NCI-H2171 (cell line): ENCODE measurements at regions not wholly inside any gene's neighbourhood (a gene's known extent, or its start where the extent isn't known, plus 50 kb on each side); places are given as distances from the start of the nearest gene placed in this dataset.
"Not testable (repeated sequence)": the region's sequence is repeated elsewhere in the genome, so short reads cannot be mapped to it uniquely, and the experiment has no call there.

Experiments used
- DNase-seq: peaks from one replicate; lab custom pipeline; 2025; lab: John Stamatoyannopoulos, UW

DNA sequence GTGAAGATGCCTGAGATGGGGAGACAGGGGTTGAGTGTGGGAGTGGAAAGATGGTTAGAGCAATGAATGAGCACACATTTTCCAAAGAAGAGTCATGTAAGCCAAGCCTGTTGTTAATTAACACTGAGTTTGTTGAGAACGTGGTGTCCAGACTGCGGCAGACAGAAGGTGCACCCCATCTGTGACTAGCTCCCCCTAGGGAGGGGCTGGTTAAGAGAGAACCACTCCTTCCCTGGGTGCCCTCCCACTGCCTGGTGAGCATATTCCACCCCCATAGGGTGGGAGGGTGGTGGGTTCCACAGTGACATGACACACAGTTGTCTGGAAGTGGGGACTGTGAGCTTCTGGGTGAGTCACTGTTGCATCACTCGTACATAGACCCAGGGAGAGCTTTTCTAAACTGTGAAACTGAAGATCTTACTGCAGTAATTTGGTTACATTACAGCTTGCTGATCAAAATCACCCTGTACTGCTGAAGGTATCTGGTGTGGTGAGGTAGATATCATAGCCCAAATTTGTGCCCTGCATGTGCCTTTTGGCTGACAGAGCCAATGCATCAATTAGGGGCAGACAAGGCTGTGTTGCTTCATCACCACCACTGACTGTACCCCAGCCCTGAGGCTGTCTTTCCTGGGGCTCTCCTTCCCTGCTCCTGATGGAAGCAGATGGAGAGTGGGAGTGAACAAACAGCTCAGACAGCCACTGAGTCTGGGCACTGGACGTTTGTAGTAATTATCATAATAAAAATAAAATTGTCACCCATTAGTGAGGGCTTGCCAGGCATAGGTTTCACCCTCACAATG is 150.9 kb downstream of the EMP1 start:
- DNase-seq = no peak

DNA sequence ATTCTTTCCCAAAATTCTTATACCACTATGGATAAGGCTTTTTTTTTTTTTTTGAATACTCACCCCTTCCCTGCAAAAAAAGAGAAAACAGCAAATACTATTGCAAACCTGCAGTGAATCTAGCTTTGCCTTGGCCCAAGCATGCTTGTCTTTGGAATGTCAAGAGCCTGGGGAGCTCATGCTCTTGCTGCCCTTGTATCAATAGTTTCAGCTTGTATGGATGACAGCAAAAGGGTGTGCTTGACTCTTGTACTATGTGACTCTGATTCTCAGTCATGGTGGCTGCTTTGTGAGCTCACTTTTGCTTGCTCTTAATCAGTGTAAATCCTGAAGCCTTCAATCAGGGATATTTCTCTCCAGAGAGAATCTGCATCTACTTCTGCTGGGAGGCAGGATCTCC is 149.2 kb downstream of the EMP1 start:
- DNase-seq = no peak

DNA sequence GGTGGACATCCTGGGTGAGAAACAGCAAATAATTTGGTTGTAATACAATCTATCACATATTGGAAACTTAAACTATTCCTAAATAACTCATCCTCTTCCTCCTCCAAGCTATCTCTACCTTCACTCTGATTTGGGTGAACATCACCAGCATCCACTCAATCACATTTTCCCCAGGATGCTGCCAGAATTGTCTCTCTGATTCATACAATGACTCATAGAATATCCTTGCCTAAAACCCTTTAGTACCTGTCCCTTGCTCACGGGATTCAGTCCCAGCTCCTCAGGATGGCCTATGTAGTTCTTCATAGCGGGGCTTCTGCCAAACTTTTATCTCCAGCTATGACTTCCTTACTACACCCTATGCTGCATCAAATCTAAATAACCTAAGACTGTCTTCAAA is 146.8 kb downstream of the EMP1 start:
- no peak for DNase-seq

GRCh38 chr12:13342971-13343370 is 146.4 kb downstream of the EMP1 start:
- DNase-seq = no peak

DNA sequence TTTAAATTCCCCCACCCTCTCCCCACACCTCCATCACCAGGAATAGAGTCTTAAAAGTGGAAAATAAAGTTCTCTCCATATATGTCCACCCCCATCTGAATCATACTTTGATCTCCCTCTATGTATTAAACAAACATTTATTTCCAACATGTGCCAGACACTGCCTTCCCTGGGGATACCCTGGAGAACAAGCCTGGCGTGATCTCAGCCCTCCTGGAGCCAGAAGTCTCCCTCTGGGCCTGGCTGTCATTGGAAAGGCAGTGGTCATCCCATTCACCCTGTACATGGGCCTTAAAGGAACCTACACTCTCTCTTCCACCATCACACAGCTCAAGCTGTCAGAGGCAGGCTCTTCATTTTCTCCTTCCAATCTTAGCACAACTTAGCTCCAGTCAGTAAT is 143.6 kb downstream of the EMP1 start:
- no peak for DNase-seq

- no peak for DNase-seq
These were observed 143.0 kb downstream of the EMP1 start for GRCh38 chr12:13339538-13339937.

GRCh38 chr12:13339091-13339490 is 142.6 kb downstream of the EMP1 start:
- DNase-seq = no peak

GRCh38 chr12:13337791-13338190 is 141.3 kb downstream of the EMP1 start:
- DNase-seq = no peak

- no peak for DNase-seq
These were observed 139.7 kb downstream of the EMP1 start for GRCh38 chr12:13336216-13336615.

DNA sequence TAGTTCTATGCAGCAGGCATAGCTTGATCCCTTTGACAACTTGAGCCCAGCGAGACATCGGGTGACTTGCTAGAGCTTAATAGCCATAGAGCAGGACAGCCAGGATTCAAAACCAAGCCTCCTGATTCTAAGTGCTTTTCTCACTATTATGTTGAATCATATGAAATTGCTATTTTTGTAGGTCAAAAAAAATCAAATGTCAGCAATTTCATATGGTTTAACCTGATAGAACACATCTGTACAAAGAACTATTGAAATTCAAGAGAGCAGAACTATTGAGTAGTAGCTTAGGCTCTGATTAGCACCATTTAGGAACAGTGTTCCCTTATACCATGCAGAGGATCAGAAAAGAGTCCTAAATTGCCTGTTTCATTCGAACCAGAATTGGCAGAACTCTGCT is 132.0 kb downstream of the EMP1 start:
- DNase-seq = no peak

DNA sequence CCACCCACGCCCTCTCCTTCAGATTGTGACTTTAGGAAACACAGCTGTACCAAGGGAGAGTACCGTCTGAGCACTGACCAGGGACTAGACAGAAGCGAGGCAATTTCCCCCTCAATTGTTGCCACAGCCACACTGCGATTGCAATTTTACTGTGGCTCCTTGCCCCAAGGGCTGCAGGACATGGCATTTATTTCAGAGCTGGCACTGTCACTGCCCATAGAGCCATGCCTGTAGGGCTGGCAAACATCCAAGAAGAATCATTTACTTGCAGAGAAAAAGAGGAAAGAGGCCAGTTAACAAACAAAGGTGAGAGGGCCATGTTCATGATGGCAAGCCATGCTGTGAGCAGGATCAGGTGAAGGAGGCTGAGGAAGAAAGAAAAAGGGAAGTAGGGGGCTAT is 129.6 kb downstream of the EMP1 start:
- DNase-seq = no peak

- not testable (repeated sequence) for DNase-seq
These were observed 128.5 kb downstream of the EMP1 start for GRCh38 chr12:13325037-13325436.

DNA sequence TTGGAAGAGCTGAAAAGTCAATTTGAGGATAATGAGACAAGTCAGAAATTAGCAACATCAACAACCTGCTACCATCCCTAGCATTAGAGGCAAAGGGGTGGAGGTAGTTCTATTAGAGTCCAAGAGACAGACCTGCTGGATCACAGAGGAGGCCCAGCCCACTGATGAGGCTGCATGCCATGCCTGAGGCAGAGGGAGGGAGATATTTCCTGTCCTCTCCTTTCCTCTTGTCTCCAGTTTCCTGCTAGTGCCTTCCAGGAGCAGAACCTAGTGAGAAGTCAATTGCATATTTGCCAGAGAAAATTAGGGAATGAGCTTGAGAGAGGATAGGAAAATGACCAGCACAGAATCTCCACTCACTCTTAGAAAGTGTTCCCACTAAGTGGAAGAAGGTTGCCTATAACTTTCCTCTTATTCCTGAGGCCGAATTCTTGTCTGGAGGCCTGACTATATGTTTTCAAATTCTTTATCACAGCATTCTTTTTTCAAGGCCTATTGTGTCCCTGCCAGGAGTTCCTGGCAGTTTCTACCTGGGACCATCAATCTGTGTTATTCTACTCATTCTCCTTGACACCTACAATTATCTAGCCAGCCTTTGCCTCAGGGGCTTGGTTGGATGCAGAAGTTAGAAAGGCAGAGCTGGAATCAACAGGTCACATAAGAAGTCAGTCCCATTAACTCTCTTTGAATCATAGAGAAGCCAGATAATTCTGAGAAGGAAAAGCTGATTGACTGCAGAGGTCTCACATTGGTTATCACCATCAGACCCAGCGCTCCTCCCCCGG is 121.9 kb downstream of the EMP1 start:
- DNase-seq = no peak

DNA sequence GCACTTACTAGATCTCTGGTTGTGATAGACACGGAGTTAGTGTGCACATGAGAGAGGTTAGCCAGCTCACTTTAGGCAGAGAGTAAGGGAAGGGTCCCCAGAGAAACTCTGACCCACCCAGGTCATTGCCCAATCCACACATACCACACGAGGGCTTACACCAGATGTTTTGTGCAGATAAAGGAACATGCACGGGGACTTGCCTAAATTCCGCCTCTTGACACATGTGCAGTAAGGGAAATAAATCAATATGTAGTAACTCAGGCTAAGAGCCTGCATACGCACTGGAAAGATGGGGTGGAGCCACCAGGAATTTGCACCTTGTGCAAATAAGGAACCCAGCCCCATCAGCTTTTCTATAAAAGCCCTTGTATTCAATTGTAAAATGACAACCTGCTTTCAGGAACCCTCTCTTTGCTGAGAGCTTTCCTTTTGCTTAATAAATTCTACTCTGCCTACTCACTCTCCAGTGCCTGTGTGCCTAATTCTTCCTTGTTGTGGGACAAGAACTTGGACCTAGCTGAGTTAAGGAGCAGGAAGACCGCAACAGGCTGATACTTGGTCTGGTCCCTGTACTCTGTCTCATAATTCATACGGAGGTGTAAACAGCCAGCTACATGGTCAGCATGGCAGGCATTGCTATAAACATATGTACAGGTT is 120.2 kb downstream of the EMP1 start:
- DNase-seq = no peak

DNA sequence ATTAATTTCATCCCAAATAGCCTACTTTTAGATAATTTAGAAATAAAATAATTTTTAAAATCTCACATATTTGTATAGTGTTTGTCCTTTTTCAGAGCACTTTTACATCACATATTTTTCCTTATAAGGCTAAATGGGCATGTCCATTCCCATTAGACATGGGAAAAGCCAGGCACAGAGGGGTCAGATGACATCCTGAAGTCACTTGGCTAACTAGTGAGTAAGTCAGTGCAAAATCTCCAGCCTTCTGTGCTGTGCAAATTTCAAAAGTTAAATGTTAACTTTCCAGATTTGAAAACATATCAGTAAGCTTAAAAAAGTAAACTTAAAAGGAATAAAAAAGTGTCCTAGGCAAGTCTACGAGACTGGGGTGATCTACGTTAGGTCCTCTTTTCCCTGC is 117.4 kb downstream of the EMP1 start:
- DNase-seq = no peak

- DNase-seq = no peak
These were observed 115.0 kb downstream of the EMP1 start for GRCh38 chr12:13311551-13311950.

- no peak for DNase-seq
These were observed 110.8 kb downstream of the EMP1 start for GRCh38 chr12:13307143-13307816.

- DNase-seq = no peak
These were observed 108.4 kb downstream of the EMP1 start for GRCh38 chr12:13304924-13305323.

DNA sequence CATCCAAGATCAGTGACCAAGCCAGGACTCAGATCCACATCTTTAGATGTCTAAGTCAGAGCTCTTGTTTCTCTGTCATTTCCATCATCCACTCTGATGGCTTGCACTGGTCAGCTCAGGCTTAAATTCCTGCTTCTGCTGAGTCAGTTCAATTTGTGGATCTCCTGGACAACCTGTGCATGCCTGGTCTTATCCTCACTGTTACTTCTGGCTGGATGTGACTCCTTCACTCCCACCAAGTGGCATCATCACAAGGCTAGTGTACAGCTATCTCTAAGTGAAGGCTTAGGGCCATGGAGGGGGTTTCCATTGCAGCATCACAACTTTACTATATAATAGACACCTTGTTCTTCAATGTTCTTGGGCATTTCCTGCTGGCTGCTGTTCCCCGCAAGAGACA is 102.9 kb downstream of the EMP1 start:
- DNase-seq = no peak

DNA sequence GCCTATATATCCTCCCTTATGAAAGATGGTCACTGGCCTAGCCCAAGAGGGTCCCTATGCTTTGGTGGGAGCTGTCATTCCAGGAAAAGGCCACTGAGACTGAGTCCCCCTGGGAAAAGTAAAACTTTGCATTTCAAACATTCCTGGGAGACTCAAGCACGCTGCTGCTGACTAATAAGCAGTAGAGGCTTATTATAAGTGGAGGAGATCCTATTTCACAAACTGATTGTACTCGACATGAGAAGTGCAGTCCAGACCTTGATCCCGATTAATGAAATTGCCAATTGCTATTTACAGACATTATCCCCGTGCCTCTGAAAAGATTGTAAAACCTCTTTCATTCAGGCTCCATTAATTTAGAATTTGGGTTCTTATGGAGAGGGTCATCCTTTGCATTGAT is 96.6 kb downstream of the EMP1 start:
- no peak for DNase-seq

DNA sequence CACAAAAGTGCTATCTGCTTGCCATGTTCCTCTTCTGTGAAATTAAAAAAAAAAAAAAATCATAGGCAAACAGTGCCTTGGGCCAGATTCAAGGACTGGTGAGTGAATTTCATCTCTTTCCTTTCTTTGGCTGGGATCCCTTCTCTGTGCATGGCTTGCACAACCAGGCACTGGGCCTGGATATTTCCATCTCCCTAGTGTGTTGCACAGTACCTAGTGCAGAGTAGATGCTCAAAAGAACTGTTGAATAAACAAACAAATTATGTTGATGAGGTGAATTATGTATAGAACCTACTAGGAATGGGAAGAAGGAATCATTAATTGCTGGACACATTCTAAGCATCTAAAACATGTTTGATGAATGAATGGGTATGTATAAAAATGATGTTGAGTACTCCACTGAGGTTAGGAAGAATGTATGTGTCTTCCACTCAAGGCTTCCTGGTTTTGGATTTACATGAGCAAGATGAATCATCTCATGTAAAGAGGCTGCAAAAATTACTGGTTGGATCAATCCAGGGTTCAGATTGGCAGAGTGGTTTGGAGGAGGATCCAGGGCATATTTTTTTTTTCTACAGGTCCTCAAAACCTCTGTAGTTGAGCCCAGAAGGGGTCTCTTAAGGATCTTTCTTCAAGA is 93.2 kb downstream of the EMP1 start:
- no peak for DNase-seq
